SU-DHL-6 (cell line): ENCODE measurements at regions not wholly inside any gene's neighbourhood (a gene's known extent, or its start where the extent isn't known, plus 50 kb on each side); places are given as distances from the start of the nearest gene placed in this dataset.

Experiments
- H2AFZ ChIP-seq: fragments of 200-600 bp; sonication (generic); 2 replicates; pipeline ENCODE4 v1.6.1; 2014; ENCODE audit warnings: low read depth, mild to moderate bottlenecking, moderate library complexity, mixed read lengths, antibody characterized with exemption, low read length; ENCODE audit not compliant: severe bottlenecking
- H3F3A ChIP-seq: fragments of 200-600 bp; shearing (Covaris generic); 2 replicates; pipeline ENCODE4 v1.6.0; 2016; ENCODE audit warnings: antibody characterized with exemption, mild to moderate bottlenecking; ENCODE audit not compliant: insufficient read depth
- H3K27ac ChIP-seq: fragments of 200-600 bp; sonication (generic); 2 replicates; pipeline ENCODE4 v1.5.1; 2016; ENCODE audit warnings: low read depth, mild to moderate bottlenecking, low read length, moderate library complexity, mixed read lengths
- H3K27me3 ChIP-seq: fragments of 200-600 bp; sonication (generic), shearing (Covaris generic); 2 replicates; pipeline ENCODE4 v1.6.0; 2014; ENCODE audit warnings: mild to moderate bottlenecking, low read length
- H3K36me3 ChIP-seq: fragments of 200-600 bp; sonication (generic); 2 replicates; pipeline ENCODE4 v1.6.1; 2014; ENCODE audit warnings: mild to moderate bottlenecking, low read length, mixed read lengths
- H3K4me2 ChIP-seq: fragments of 300-600, 200-600 bp; shearing (Covaris generic), sonication (generic); 2 replicates; pipeline ENCODE4 v1.6.0; 2014; ENCODE audit warnings: low read length, low read depth, mild to moderate bottlenecking; ENCODE audit not compliant: poor library complexity, severe bottlenecking
- H3K4me3 ChIP-seq: fragments of 200-600 bp; sonication (generic); 2 replicates; pipeline ENCODE4 v1.5.1; 2014; ENCODE audit warnings: antibody characterized with exemption, low read length, mild to moderate bottlenecking, mixed read lengths; ENCODE audit not compliant: insufficient read depth, poor library complexity, severe bottlenecking
- H3K79me2 ChIP-seq: fragments of 200-600 bp; sonication (generic); 2 replicates; pipeline ENCODE4 v1.6.1; 2014; ENCODE audit warnings: mild to moderate bottlenecking, low read length, moderate library complexity; ENCODE audit not compliant: insufficient read depth
- H3K9ac ChIP-seq: fragments of 200-600 bp; sonication (generic); 2 replicates; pipeline ENCODE4 v1.7.0; 2014; ENCODE audit warnings: mild to moderate bottlenecking, low read length
- H3K9me2 ChIP-seq: fragments of 200-600 bp; sonication (generic); replicated peaks from 2 replicates; pipeline ENCODE4 v1.6.1; 2014; ENCODE audit warnings: low read length; ENCODE audit not compliant: insufficient read depth
- H3K9me3 ChIP-seq: fragments of 200-600 bp; sonication (generic); 2 replicates; pipeline ENCODE4 v1.6.1; 2014; ENCODE audit warnings: low read length, mixed read lengths; ENCODE audit not compliant: insufficient read depth
- H4K20me1 ChIP-seq: fragments of 200-600 bp; sonication (generic); 2 replicates; pipeline ENCODE4 v1.6.1; 2014; ENCODE audit warnings: low read depth, mild to moderate bottlenecking, antibody characterized with exemption, low read length, moderate library complexity, mixed read lengths
- CTCF ChIP-seq: fragments of 200-600 bp; sonication (generic); IDR thresholded peaks from one replicate; pipeline ENCODE4 v1.5.1; 2017; ENCODE audit warnings: antibody characterized with exemption, mild to moderate bottlenecking, low read length, moderate library complexity; ENCODE audit not compliant: insufficient read depth, poor library complexity, severe bottlenecking
- EZH2phosphoT487 ChIP-seq: fragments of 200-600 bp; sonication (generic), shearing (Covaris generic); conservative IDR thresholded peaks from 2 replicates; pipeline ENCODE4 v1.6.1; 2018; ENCODE audit warnings: mild to moderate bottlenecking, antibody characterized with exemption, low read length, moderate library complexity, mixed read lengths

GRCh38 chr6:156033598-156033997, 578.0 kb upstream of the NOX3 start:
- Histone ChIP-seq H2AFZ (no peak overlapping the region), H3K36me3 (no peaks in the 10 kb centered on the region), H3K9me3 (0 out of 2 replicates have a peak, but pooled peaks cover 5% of the 10 kb centered on the region), H3K27ac (no peak overlapping the region), H3K27me3 (no peaks in the 10 kb centered on the region), H3F3A (no peaks in the 10 kb centered on the region), H3K9me2 (no peaks in the 10 kb centered on the region), H3K9ac (no peak overlapping the region), H3K4me2 (no peak overlapping the region), H3K79me2 (no peaks in the 10 kb centered on the region), H3K4me3 (no peak overlapping the region), H4K20me1 (no peaks in the 10 kb centered on the region)
- TF ChIP-seq EZH2phosphoT487: no peak
- no peak for TF ChIP-seq CTCF

GRCh38 chr6:156031516-156031915, 575.9 kb upstream of the NOX3 start:
- H3K4me3 ChIP-seq: no peak overlapping the region
- no peaks in the 10 kb centered on the region for H3K27me3 ChIP-seq
- H3K27ac ChIP-seq: no peak overlapping the region
- no peaks in the 10 kb centered on the region for H4K20me1 ChIP-seq
- no peaks in the 10 kb centered on the region for H3K9me2 ChIP-seq
- no peaks in the 10 kb centered on the region for H3F3A ChIP-seq
- H3K9ac ChIP-seq: no peak overlapping the region
- no peak overlapping the region for H2AFZ ChIP-seq
- H3K4me2 ChIP-seq: no peak overlapping the region
- H3K36me3 ChIP-seq: no peaks in the 10 kb centered on the region
- no peaks in the 10 kb centered on the region for H3K79me2 ChIP-seq
- TF ChIP-seq CTCF: no peak
- TF ChIP-seq EZH2phosphoT487: no peak
- 0 out of 2 replicates have a peak, but pooled peaks cover 5% of the 10 kb centered on the region for H3K9me3 ChIP-seq

- H3K36me3 ChIP-seq: no peaks in the 10 kb centered on the region
- H2AFZ ChIP-seq: no peak overlapping the region
- H3K9me2 ChIP-seq: no peaks in the 10 kb centered on the region
- no peak overlapping the region for H3K4me3 ChIP-seq
- H4K20me1 ChIP-seq: no peaks in the 10 kb centered on the region
- TF ChIP-seq EZH2phosphoT487 (no peak), CTCF (no peak)
- no peak overlapping the region for H3K4me2 ChIP-seq
- no peaks in the 10 kb centered on the region for H3K27me3 ChIP-seq
- no peaks in the 10 kb centered on the region for H3K79me2 ChIP-seq
- H3K27ac ChIP-seq: no peak overlapping the region
- no peak overlapping the region for H3K9ac ChIP-seq
- H3K9me3 ChIP-seq: 0 out of 2 replicates have a peak, but pooled peaks cover 5% of the 10 kb centered on the region
- no peaks in the 10 kb centered on the region for H3F3A ChIP-seq
Observed at GRCh38 chr6:156030053-156030452, 574.4 kb upstream of the NOX3 start.
